A549 (cell line): ENCODE measurements at regions not wholly inside any gene's neighbourhood (a gene's known extent, or its start where the extent isn't known, plus 50 kb on each side); places are given as distances from the start of the nearest gene placed in this dataset.

Experiments used
- USF2 ChIP-seq: fragments of 450-650 bp; IDR thresholded peaks from 2 replicates; pipeline ENCODE4 v1.6.1; 2014; ENCODE audit warnings: antibody characterized with exemption
- ZNF302 ChIP-seq: fragments of 250-450 bp; sonication (Bioruptor Pico); IDR thresholded peaks from 2 replicates; pipeline ENCODE4 v1.9.0; 2021; ENCODE audit warnings: inconsistent platforms, mild to moderate bottlenecking, moderate library complexity
- TF ChIP-seq, protein P1 (sequence below): fragments of >200 bp; sonication (Bioruptor Twin); formaldehyde crosslinking; IDR thresholded peaks from 3 replicates; pipeline ENCODE4 v1.5.1; 2016

DNA sequence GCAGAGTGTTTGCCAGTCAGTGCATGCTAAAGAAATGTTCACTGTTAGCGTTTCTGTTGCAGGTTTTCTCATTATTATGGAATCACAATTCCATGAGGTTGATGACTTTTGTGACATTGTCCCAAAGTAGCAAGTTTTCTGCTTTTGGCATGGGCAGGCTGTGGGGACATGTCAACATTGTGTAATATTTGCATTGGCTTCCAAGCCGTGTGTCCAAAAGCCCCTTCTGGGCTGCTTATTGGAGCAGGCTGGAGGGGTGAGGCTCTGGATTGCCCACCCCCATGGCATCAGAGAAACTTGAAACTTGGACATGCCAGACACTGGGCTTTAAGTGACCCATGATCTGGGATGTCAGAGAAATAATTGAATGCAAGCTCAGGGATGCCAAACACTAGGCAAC, 90.7 kb downstream of the RTL9 start:
- no peak for TF ChIP-seq USF2
- TF ChIP-seq, protein P1, sequence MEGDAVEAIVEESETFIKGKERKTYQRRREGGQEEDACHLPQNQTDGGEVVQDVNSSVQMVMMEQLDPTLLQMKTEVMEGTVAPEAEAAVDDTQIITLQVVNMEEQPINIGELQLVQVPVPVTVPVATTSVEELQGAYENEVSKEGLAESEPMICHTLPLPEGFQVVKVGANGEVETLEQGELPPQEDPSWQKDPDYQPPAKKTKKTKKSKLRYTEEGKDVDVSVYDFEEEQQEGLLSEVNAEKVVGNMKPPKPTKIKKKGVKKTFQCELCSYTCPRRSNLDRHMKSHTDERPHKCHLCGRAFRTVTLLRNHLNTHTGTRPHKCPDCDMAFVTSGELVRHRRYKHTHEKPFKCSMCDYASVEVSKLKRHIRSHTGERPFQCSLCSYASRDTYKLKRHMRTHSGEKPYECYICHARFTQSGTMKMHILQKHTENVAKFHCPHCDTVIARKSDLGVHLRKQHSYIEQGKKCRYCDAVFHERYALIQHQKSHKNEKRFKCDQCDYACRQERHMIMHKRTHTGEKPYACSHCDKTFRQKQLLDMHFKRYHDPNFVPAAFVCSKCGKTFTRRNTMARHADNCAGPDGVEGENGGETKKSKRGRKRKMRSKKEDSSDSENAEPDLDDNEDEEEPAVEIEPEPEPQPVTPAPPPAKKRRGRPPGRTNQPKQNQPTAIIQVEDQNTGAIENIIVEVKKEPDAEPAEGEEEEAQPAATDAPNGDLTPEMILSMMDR, result no peak
- no peak for TF ChIP-seq ZNF302
